K562 (cell line): ENCODE measurements at regions not wholly inside any gene's neighbourhood (a gene's known extent, or its start where the extent isn't known, plus 50 kb on each side); places are given as distances from the start of the nearest gene placed in this dataset.

Experiments used
- ATAC-seq: fragments of 200-7000 bp; cut with Tn5 transposase; 3 replicates; pipeline ENCODE4 v1.9.1; 2020; ENCODE audit warnings: moderate library complexity
- BruUV-seq: library from RNA; stranded (reverse); fragments of 400-500 nt; replicated peaks from 2 replicates; lab custom pipeline; 2021; lab: Mats Ljungman, UMichigan
- CTCF ChIA-PET: fragments of 300-600 bp; formaldehyde crosslinking; extraction: SDS; loops from one replicate; lab custom pipeline; 2021; ENCODE audit warnings: low intra/inter-chr PET ratio; lab: Yijun Ruan, JAX
- POLR2A ChIA-PET: fragments of 300-600, 350-650 bp; sonication (Branson Sonifier 250); formaldehyde crosslinking; extraction: SDS; loops from one replicate; lab custom pipeline; 2021; ENCODE audit warnings: antibody characterized with exemption, inconsistent platforms; lab: Yijun Ruan, JAX
- DNase-seq, 4 experiments: peaks; one replicate each; pipeline versions ENCODE4 v3.0.0 to v3.0.0-alpha.2; 2011 to 2018; ENCODE audit warnings: low spot score in 3 of 4, mixed read lengths in 3 of 4; ENCODE audit errors: extremely low read depth in 1 of 4
- FAIRE-seq: peaks from 2 replicates; lab custom pipeline; 2011; peaks lifted over from hg19 to GRCh38; lab: Jason Lieb, UNC
- H2AFZ ChIP-seq: 2 replicates; pipeline ENCODE4 v1.6.0; 2011; ENCODE audit warnings: low read depth, low read length, control low read depth, inconsistent platforms
- H3K27ac ChIP-seq: fragments of 200-600 bp; 3 replicates; pipeline ENCODE4 v1.8.0; 2011; ENCODE audit warnings: low read depth, mild to moderate bottlenecking, control low read depth, inconsistent platforms, low read length, moderate library complexity, mixed read lengths; ENCODE audit errors: extremely low read depth
- H3K27me3 ChIP-seq, 2 experiments: fragments of 300-600 bp in 1 of 2; 2 replicates in 1 of 2; 3 replicates in 1 of 2; pipeline versions ENCODE4 v1.6.0 to v1.8.0; 2011; ENCODE audit warnings: inconsistent platforms in 2 of 2, low read length in 2 of 2, mild to moderate bottlenecking in 1 of 2, mixed read lengths in 1 of 2, moderate library complexity in 1 of 2; ENCODE audit not compliant: control insufficient read depth in 2 of 2, insufficient read depth in 2 of 2
- H3K36me3 ChIP-seq: fragments of 300-600 bp; 3 replicates; pipeline ENCODE4 v1.8.0; 2011; ENCODE audit warnings: mild to moderate bottlenecking, low read length, inconsistent platforms; ENCODE audit not compliant: control insufficient read depth, insufficient read depth
- H3K4me1 ChIP-seq, 2 experiments: fragments of 200-600 bp in 1 of 2; replicated peaks in 1 of 2; 2 replicates in 1 of 2; 3 replicates in 1 of 2; pipeline versions ENCODE4 v1.5.1 to v1.8.0; 2011; ENCODE audit warnings: inconsistent platforms in 2 of 2, low read length in 2 of 2, mild to moderate bottlenecking in 1 of 2, mixed read lengths in 1 of 2, moderate library complexity in 1 of 2; ENCODE audit not compliant: control insufficient read depth in 2 of 2, insufficient read depth in 2 of 2
- H3K4me2 ChIP-seq: 2 replicates; pipeline ENCODE4 v1.6.1; 2011; ENCODE audit warnings: low read length, control low read depth, inconsistent platforms, mixed read lengths; ENCODE audit not compliant: insufficient read depth
- H3K4me3 ChIP-seq: fragments of 200-600 bp; sonication (generic), shearing (Covaris generic); 2 replicates; pipeline ENCODE4 v1.5.1; 2016; ENCODE audit warnings: control low read depth, inconsistent platforms
- H3K79me2 ChIP-seq: fragments of 200-600 bp; 3 replicates; pipeline ENCODE4 v1.8.0; 2011; ENCODE audit warnings: low read length, inconsistent platforms; ENCODE audit not compliant: control insufficient read depth, insufficient read depth
- H3K9ac ChIP-seq, 2 experiments: 2 replicates each; pipeline versions ENCODE4 v1.6.0 to v1.6.1; 2011; ENCODE audit warnings: low read depth in 2 of 2, low read length in 2 of 2, control low read depth in 1 of 2, inconsistent platforms in 1 of 2, mild to moderate bottlenecking in 1 of 2, mixed read lengths in 1 of 2; ENCODE audit not compliant: insufficient read depth in 1 of 2
- H3K9me1 ChIP-seq: one replicate; pipeline ENCODE4 v1.6.0; 2011; ENCODE audit warnings: inconsistent platforms, mild to moderate bottlenecking, low read length, moderate library complexity; ENCODE audit not compliant: control insufficient read depth, insufficient read depth
- H3K9me3 ChIP-seq: replicated peaks from 2 replicates; pipeline ENCODE4 v1.5.1; 2011; ENCODE audit warnings: low read depth, low read length, inconsistent platforms; ENCODE audit not compliant: control insufficient read depth, insufficient read depth
- H4K20me1 ChIP-seq: replicated peaks from 2 replicates; pipeline ENCODE4 v1.6.1; 2011; ENCODE audit warnings: low read length, inconsistent platforms, mixed read lengths; ENCODE audit not compliant: control insufficient read depth, insufficient read depth
- ATF7 ChIP-seq: fragments of 450-650 bp; IDR thresholded peaks from 2 replicates; pipeline ENCODE4 v1.7.1; 2014; ENCODE audit warnings: mild to moderate bottlenecking, moderate library complexity
- CBX8 ChIP-seq: fragments of 200-600 bp; sonication (generic); IDR thresholded peaks from 2 replicates; pipeline ENCODE4 v1.6.1; 2012; ENCODE audit warnings: borderline replicate concordance, mixed run types, low read depth, mild to moderate bottlenecking, moderate library complexity, mixed read lengths, low read length, control low read depth, inconsistent platforms; ENCODE audit not compliant: poor library complexity, severe bottlenecking; ENCODE audit errors: extremely low read depth
- PTTG1 ChIP-seq: fragments of 450-650 bp; IDR thresholded peaks from 2 replicates; pipeline ENCODE4 v1.6.1; 2016; ENCODE audit warnings: low read depth, mild to moderate bottlenecking, missing genetic modification characterization, missing compliant biosample characterization
- RFX7 ChIP-seq: fragments of 250-450 bp; sonication (Bioruptor Pico); IDR thresholded peaks from 2 replicates; pipeline ENCODE4 v1.5.1; 2021; ENCODE audit warnings: mild to moderate bottlenecking
- SPI1 ChIP-seq: IDR thresholded peaks from 2 replicates; pipeline ENCODE4 v1.6.1; 2011; ENCODE audit warnings: low read depth, low read length, control low read depth, borderline replicate concordance
- TCF7 ChIP-seq: sonication (generic); IDR thresholded peaks from 2 replicates; pipeline ENCODE4 v1.6.1; 2016; ENCODE audit warnings: antibody characterized with exemption, borderline replicate concordance
- ZNF197 ChIP-seq: fragments of 200-800 bp; sonication (Bioruptor generic); IDR thresholded peaks from 2 replicates; pipeline ENCODE4 v1.6.1; 2016; ENCODE audit warnings: low read depth, missing genetic modification characterization, missing compliant biosample characterization
- ZNF695 ChIP-seq: fragments of 450-650 bp; formaldehyde crosslinking; IDR thresholded peaks from 2 replicates; pipeline ENCODE4 v1.4.0; 2020; ENCODE audit warnings: mild to moderate bottlenecking, moderate library complexity
- WGBS: fragments of 100-300 bp; shearing (Covaris generic); methylation state at CpG from one replicate; pipeline ENCODE4 v1.1.6; 2016; ENCODE audit warnings: low coverage, mixed read lengths; ENCODE audit not compliant: insufficient coverage; ENCODE audit errors: missing lambda C conversion rate; 5-methylcytosine and 5-hydroxymethylcytosine counted together
- in situ Hi-C: fragments of 300-500 bp; cut with MboI; formaldehyde crosslinking; loops from 4 replicates; pipeline ENCODE4 v1.15.0; 2018; ENCODE audit warnings: inconsistent platforms, mixed read lengths
- intact Hi-C: fragments of 100-400 bp; cut with micrococcal nuclease; formaldehyde crosslinking; loops from 2 replicates; pipeline ENCODE4 v1.14.2; 2022

GRCh38 chr10:121242741-121243608 lies 355.3 kb downstream of the FGFR2 start:
- BruUV-seq = no TSS peak
- no peaks in the 10 kb centered on the region for H3K9me3 ChIP-seq
- no peak overlapping the region for H3K27ac ChIP-seq
- CTCF ChIA-PET = no interaction called here
- H3K36me3 ChIP-seq = no peaks in the 10 kb centered on the region
- POLR2A ChIA-PET = no interaction called here
- no peaks in the 10 kb centered on the region for H3K9me1 ChIP-seq
- no peak for TF ChIP-seq ATF7
- TF ChIP-seq TCF7 = no peak
- no peak for TF ChIP-seq PTTG1 (tag)
- no peak for TF ChIP-seq SPI1
- TF ChIP-seq ZNF695 (CRISPR knock-in tag) = no peak
- no peak for TF ChIP-seq CBX8
- TF ChIP-seq RFX7 (CRISPR knock-in tag) = no peak
- TF ChIP-seq ZNF197 (CRISPR knock-in tag) = no peak
- intact Hi-C loops (no loop called here), in situ Hi-C loops (no loop called here)
- no peak for ATAC-seq
- no peak for FAIRE-seq
- no peak overlapping the region for H3K9ac ChIP-seq
- H3K27me3 ChIP-seq = no peaks in the 10 kb centered on the region
- WGBS = 0% methylated on average over 5 of the region's 12 CpGs
- DNase-seq = no peak
- no peak overlapping the region for H3K4me2 ChIP-seq
- H3K79me2 ChIP-seq = no peaks in the 10 kb centered on the region
- no peaks in the 10 kb centered on the region for H4K20me1 ChIP-seq
- H3K4me1 ChIP-seq = no peaks in the 10 kb centered on the region
- H3K4me3 ChIP-seq = no peak overlapping the region
- H2AFZ ChIP-seq = no peak overlapping the region
